GM12878 (cell line): ENCODE measurements at regions not wholly inside any gene's neighbourhood (a gene's known extent, or its start where the extent isn't known, plus 50 kb on each side); places are given as distances from the start of the nearest gene placed in this dataset.
"Not testable (repeated sequence)": the region's sequence is repeated elsewhere in the genome, so short reads cannot be mapped to it uniquely, and the experiment has no call there.

Experiments used
- ATAC-seq: fragments of 200-7000 bp; cut with Tn5 transposase; 3 replicates; pipeline ENCODE4 v1.9.1; 2020; ENCODE audit warnings: mild to moderate bottlenecking, moderate library complexity
- BruUV-seq: library from RNA; stranded (reverse); fragments of 400-500 nt; replicated peaks from 2 replicates; lab custom pipeline; 2021; lab: Mats Ljungman, UMichigan
- CTCF ChIA-PET: fragments of 300-600 bp; sonication (Branson Sonifier 250); formaldehyde crosslinking; extraction: SDS; loops from one replicate; lab custom pipeline; 2021; ENCODE audit warnings: inconsistent platforms; lab: Yijun Ruan, JAX
- POLR2A ChIA-PET: fragments of 350-600 bp; formaldehyde crosslinking; extraction: SDS; loops from one replicate; lab custom pipeline; 2021; ENCODE audit warnings: inconsistent platforms; lab: Charles Lee
- RAD21 ChIA-PET: fragments of 300-600 bp; sonication (Branson Sonifier 250); formaldehyde crosslinking; loops from one replicate; lab custom pipeline; 2023; ENCODE audit warnings: antibody characterized with exemption; ENCODE audit not compliant: unreplicated experiment; lab: Charles Lee
- SMC1A ChIA-PET: fragments of 300-600 bp; sonication (Branson Sonifier 250); formaldehyde crosslinking; loops from one replicate; lab custom pipeline; 2023; ENCODE audit not compliant: unreplicated experiment, uncharacterized antibody; lab: Charles Lee
- DNase-seq: peaks from one replicate; pipeline ENCODE4 v3.0.0-alpha.2; 2011; ENCODE audit warnings: low read depth, low spot score
- FAIRE-seq: peaks from 3 replicates; lab custom pipeline; 2011; peaks lifted over from hg19 to GRCh38; lab: Jason Lieb, UNC
- H2AFZ ChIP-seq: 2 replicates; pipeline ENCODE4 v1.6.0; 2011; ENCODE audit warnings: low read depth, low read length, control low read depth; ENCODE audit not compliant: control insufficient read depth
- H3K27ac ChIP-seq: 2 replicates; pipeline ENCODE4 v1.5.1; 2011; ENCODE audit warnings: control low read depth; ENCODE audit not compliant: control insufficient read depth, insufficient read depth
- H3K27me3 ChIP-seq, 2 experiments: replicated peaks in 1 of 2; 2 replicates each; pipeline versions ENCODE4 v1.6.0 to v1.6.1; 2011; ENCODE audit warnings: low read length in 1 of 2; ENCODE audit not compliant: control insufficient read depth in 2 of 2, insufficient read depth in 2 of 2
- H3K36me3 ChIP-seq, 2 experiments: 2 replicates each; pipeline ENCODE4 v1.5.1; 2011; ENCODE audit warnings: low read length in 1 of 2; ENCODE audit not compliant: control insufficient read depth in 2 of 2, insufficient read depth in 2 of 2
- H3K4me1 ChIP-seq: 2 replicates; pipeline ENCODE4 v1.6.1; 2011; ENCODE audit warnings: mild to moderate bottlenecking, low read length, moderate library complexity, mixed read lengths; ENCODE audit not compliant: control insufficient read depth, insufficient read depth
- H3K4me2 ChIP-seq: 2 replicates; pipeline ENCODE4 v1.6.0; 2011; ENCODE audit warnings: control low read depth; ENCODE audit not compliant: control insufficient read depth, insufficient read depth
- H3K4me3 ChIP-seq: fragments of 200-600 bp; sonication (generic); 2 replicates; pipeline ENCODE4 v1.5.1; 2016
- H3K79me2 ChIP-seq: 2 replicates; pipeline ENCODE4 v1.6.0; 2011; ENCODE audit warnings: low read length; ENCODE audit not compliant: control insufficient read depth, insufficient read depth
- H3K9ac ChIP-seq: 2 replicates; pipeline ENCODE4 v1.8.0; 2011; ENCODE audit warnings: low read length, control low read depth, mixed read lengths; ENCODE audit not compliant: control insufficient read depth, insufficient read depth
- H3K9me3 ChIP-seq: replicated peaks from 3 replicates; pipeline ENCODE4 v1.5.1; 2011; ENCODE audit warnings: mild to moderate bottlenecking, low read length; ENCODE audit not compliant: control insufficient read depth, insufficient read depth
- H4K20me1 ChIP-seq: 2 replicates; pipeline ENCODE4 v1.6.0; 2011; ENCODE audit not compliant: control insufficient read depth, insufficient read depth
- DPF2 ChIP-seq: fragments of 450-650 bp; IDR thresholded peaks from 2 replicates; pipeline ENCODE4 v1.6.1; 2017; ENCODE audit warnings: mild to moderate bottlenecking
- EED ChIP-seq: sonication (generic); IDR thresholded peaks from 2 replicates; pipeline ENCODE4 v1.6.1; 2016; ENCODE audit warnings: antibody characterized with exemption, low read depth
- IRF5 ChIP-seq: fragments of 450-650 bp; IDR thresholded peaks from 2 replicates; pipeline ENCODE4 v1.6.1; 2017; ENCODE audit warnings: borderline replicate concordance
- RB1 ChIP-seq: fragments of 450-650 bp; formaldehyde crosslinking; IDR thresholded peaks from 2 replicates; pipeline ENCODE4 v1.6.1; 2017; ENCODE audit warnings: mild to moderate bottlenecking, borderline replicate concordance
- SMARCA5 ChIP-seq: fragments of 450-650 bp; IDR thresholded peaks from 2 replicates; pipeline ENCODE4 v1.6.1; 2017; ENCODE audit warnings: mild to moderate bottlenecking
- ZNF207 ChIP-seq: fragments of 450-650 bp; IDR thresholded peaks from 2 replicates; pipeline ENCODE4 v1.6.1; 2014; ENCODE audit warnings: antibody characterized with exemption, mild to moderate bottlenecking, borderline replicate concordance
- WGBS: methylation state at CpG from one replicate; pipeline ENCODE4 v1.1.6; 2016; ENCODE audit warnings: low lambda C conversion rate; ENCODE audit not compliant: insufficient replicate concordance, insufficient coverage; ENCODE audit errors: missing lambda C conversion rate; 5-methylcytosine and 5-hydroxymethylcytosine counted together
- in situ Hi-C: fragments of 300-500 bp; cut with MboI; formaldehyde crosslinking; loops from 9 replicates; pipeline ENCODE4 v1.14.3; 2018; ENCODE audit warnings: mixed read lengths
- intact Hi-C: fragments of 100-400 bp; cut with micrococcal nuclease; formaldehyde crosslinking; loops from one replicate; pipeline ENCODE4 v1.14.2; 2022; ENCODE audit not compliant: unreplicated experiment
- TF ChIP-seq, protein P1 (sequence below): IDR thresholded peaks from 2 replicates; pipeline ENCODE4 v1.6.1; 2011; ENCODE audit warnings: low read depth, low read length, improper control_type of control experiment, borderline replicate concordance
- TF ChIP-seq, protein P2 (sequence below): fragments of 450-650 bp; IDR thresholded peaks from 2 replicates; pipeline ENCODE4 v1.6.1; 2017; ENCODE audit warnings: low read depth, mild to moderate bottlenecking, moderate library complexity

GRCh38 chr3:190964931-190965330, 102.4 kb upstream of the GMNC start:
- in situ Hi-C loops, H3K9me3 ChIP-seq, SMC1A ChIA-PET, DNase-seq, H3K79me2 ChIP-seq, H3K27ac ChIP-seq, H2AFZ ChIP-seq, H3K4me1 ChIP-seq, BruUV-seq, ATAC-seq, intact Hi-C loops, H3K4me3 ChIP-seq, H4K20me1 ChIP-seq, POLR2A ChIA-PET, H3K9ac ChIP-seq, H3K27me3 ChIP-seq, FAIRE-seq, H3K4me2 ChIP-seq, RAD21 ChIA-PET, CTCF ChIA-PET, H3K36me3 ChIP-seq: not testable (repeated sequence)
- 79% methylated on average over 15 of the region's 20 CpGs for WGBS

DNA sequence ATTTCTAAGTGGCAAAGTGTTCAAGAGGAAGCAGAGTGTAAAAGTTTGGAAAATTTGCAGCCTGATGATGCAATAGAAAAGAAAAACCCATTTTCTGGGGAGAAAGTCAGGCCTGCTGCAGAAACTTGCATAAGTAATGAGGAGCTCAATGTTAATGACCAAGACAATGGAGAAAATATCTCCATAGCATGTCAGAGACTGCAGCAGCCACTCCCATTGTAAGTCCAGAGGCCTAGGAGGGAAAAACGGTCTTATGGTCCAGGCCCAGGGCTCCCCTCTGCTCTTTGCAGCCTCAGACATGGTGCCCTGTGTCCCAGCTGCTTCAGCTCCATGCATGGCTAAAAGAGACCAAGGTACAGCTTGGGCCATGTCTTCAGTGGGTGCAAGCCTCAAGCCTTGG, 96.6 kb upstream of the GMNC start:
- ChIA-PET POLR2A (no interaction called here), CTCF (interaction anchor here (0.9 kb wide), 1 partner anchor 62 kb away, joined by 3 read pairs; no protein-coding TSS in a partner anchor)
- in situ Hi-C loops = no loop called here

More for the DNA sequence above, 96.6 kb upstream of the GMNC start:
- no peak for FAIRE-seq
- BruUV-seq = no TSS peak
- intact Hi-C loops = no loop called here
- Histone ChIP-seq H4K20me1 (no peaks in the 10 kb centered on the region), H3K4me3 (no peak overlapping the region), H3K79me2 (no peaks in the 10 kb centered on the region), H3K36me3 (no peaks in the 10 kb centered on the region), H3K4me2 (no peak overlapping the region), H2AFZ (no peak overlapping the region), H3K9ac (no peak overlapping the region), H3K9me3 (no peaks in the 10 kb centered on the region), H3K27ac (no peak overlapping the region), H3K27me3 (no peaks in the 10 kb centered on the region)
- 0% methylated on average over 1 of the region's 1 CpG for WGBS
- SMC1A ChIA-PET = interaction anchor here (1.0 kb wide), 1 partner anchor 215 kb away, joined by 3 read pairs; no protein-coding TSS in a partner anchor
- DNase-seq = no peak
- RAD21 ChIA-PET = no interaction called here
- ATAC-seq = no peak
- no peak for TF ChIP-seq IRF5
- TF ChIP-seq, protein P1, sequence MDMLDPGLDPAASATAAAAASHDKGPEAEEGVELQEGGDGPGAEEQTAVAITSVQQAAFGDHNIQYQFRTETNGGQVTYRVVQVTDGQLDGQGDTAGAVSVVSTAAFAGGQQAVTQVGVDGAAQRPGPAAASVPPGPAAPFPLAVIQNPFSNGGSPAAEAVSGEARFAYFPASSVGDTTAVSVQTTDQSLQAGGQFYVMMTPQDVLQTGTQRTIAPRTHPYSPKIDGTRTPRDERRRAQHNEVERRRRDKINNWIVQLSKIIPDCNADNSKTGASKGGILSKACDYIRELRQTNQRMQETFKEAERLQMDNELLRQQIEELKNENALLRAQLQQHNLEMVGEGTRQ = no peak
- no peak for TF ChIP-seq ZNF207
- TF ChIP-seq SMARCA5 = no peak
- TF ChIP-seq, protein P2, sequence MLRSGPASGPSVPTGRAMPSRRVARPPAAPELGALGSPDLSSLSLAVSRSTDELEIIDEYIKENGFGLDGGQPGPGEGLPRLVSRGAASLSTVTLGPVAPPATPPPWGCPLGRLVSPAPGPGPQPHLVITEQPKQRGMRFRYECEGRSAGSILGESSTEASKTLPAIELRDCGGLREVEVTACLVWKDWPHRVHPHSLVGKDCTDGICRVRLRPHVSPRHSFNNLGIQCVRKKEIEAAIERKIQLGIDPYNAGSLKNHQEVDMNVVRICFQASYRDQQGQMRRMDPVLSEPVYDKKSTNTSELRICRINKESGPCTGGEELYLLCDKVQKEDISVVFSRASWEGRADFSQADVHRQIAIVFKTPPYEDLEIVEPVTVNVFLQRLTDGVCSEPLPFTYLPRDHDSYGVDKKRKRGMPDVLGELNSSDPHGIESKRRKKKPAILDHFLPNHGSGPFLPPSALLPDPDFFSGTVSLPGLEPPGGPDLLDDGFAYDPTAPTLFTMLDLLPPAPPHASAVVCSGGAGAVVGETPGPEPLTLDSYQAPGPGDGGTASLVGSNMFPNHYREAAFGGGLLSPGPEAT = no peak
- no peak for TF ChIP-seq RB1
- TF ChIP-seq DPF2 = no peak
- TF ChIP-seq EED = no peak
- TF ChIP-seq, all 136 proteins: peak for 0
- H3K4me1 ChIP-seq = no peaks in the 10 kb centered on the region
